IMR-90 (cell line): ENCODE measurements at regions not wholly inside any gene's neighbourhood (a gene's known extent, or its start where the extent isn't known, plus 50 kb on each side); places are given as distances from the start of the nearest gene placed in this dataset.

Source experiments
- ATAC-seq: fragments of 200-7000 bp; cut with Tn5 transposase; 2 replicates; pipeline ENCODE4 v1.9.1; 2020; ENCODE audit warnings: low read depth, mild to moderate bottlenecking, moderate library complexity
- BruUV-seq: library from RNA; stranded (reverse); fragments of 400-500 nt; replicated peaks from 2 replicates; lab custom pipeline; 2021; lab: Mats Ljungman, UMichigan
- CTCF ChIA-PET: fragments of 300-600 bp; formaldehyde crosslinking; extraction: SDS; loops from one replicate; lab custom pipeline; 2021; ENCODE audit warnings: antibody characterized with exemption; lab: Yijun Ruan, JAX
- POLR2A ChIA-PET: fragments of 300-600 bp; sonication (Branson Sonifier 250); formaldehyde crosslinking; loops from one replicate; lab custom pipeline; 2022; ENCODE audit warnings: antibody characterized with exemption; ENCODE audit not compliant: unreplicated experiment; lab: Charles Lee
- DNase-seq: peaks from one replicate; pipeline ENCODE4 v3.0.0; 2013
- H2AFZ ChIP-seq: replicated peaks from 2 replicates; pipeline ENCODE3; 2013; ENCODE audit warnings: low read length, mild to moderate bottlenecking; ENCODE audit not compliant: poor library complexity
- H2AK5ac ChIP-seq: 2 replicates; pipeline ENCODE4 v1.6.1; 2013; ENCODE audit warnings: low read depth, low read length, inconsistent platforms
- H2AK9ac ChIP-seq: replicated peaks from 2 replicates; pipeline ENCODE3; 2013; ENCODE audit warnings: mild to moderate bottlenecking, low read depth, low read length, moderate library complexity; ENCODE audit not compliant: poor library complexity
- H2BK120ac ChIP-seq: 2 replicates; pipeline ENCODE4 v1.6.1; 2013; ENCODE audit warnings: low read depth, low read length, inconsistent platforms
- H2BK15ac ChIP-seq: 3 replicates; pipeline ENCODE4 v1.6.1; 2013; ENCODE audit warnings: low read depth, low read length, inconsistent platforms
- H2BK20ac ChIP-seq: 2 replicates; pipeline ENCODE4 v1.6.1; 2013; ENCODE audit warnings: low read depth, mild to moderate bottlenecking, inconsistent platforms, low read length, moderate library complexity
- H2BK5ac ChIP-seq: 2 replicates; pipeline ENCODE4 v1.6.1; 2013; ENCODE audit warnings: mild to moderate bottlenecking, low read depth, low read length, inconsistent platforms; ENCODE audit not compliant: poor library complexity, severe bottlenecking
- H3K14ac ChIP-seq: replicated peaks from 2 replicates; pipeline ENCODE4 v1.6.1; 2013; ENCODE audit warnings: low read depth, low read length, inconsistent platforms
- H3K18ac ChIP-seq: 2 replicates; pipeline ENCODE4 v1.6.1; 2013; ENCODE audit warnings: low read depth, low read length, control low read depth
- H3K23ac ChIP-seq: 2 replicates; pipeline ENCODE4 v1.6.1; 2013; ENCODE audit warnings: low read depth, low read length, inconsistent platforms
- H3K27ac ChIP-seq: 2 replicates; pipeline ENCODE4 v1.5.1; 2013; ENCODE audit warnings: mild to moderate bottlenecking, control low read depth, low read length; ENCODE audit not compliant: insufficient read depth
- H3K27me3 ChIP-seq: 2 replicates; pipeline ENCODE4 v1.6.1; 2013; ENCODE audit warnings: low read length; ENCODE audit not compliant: control insufficient read depth, insufficient read depth
- H3K36me3 ChIP-seq: 2 replicates; pipeline ENCODE4 v1.6.1; 2013; ENCODE audit warnings: low read length, mixed read lengths; ENCODE audit not compliant: control insufficient read depth, insufficient read depth
- H3K4ac ChIP-seq: 2 replicates; pipeline ENCODE4 v1.6.1; 2013; ENCODE audit warnings: low read depth, low read length, inconsistent platforms
- H3K4me1 ChIP-seq: 2 replicates; pipeline ENCODE4 v1.6.1; 2013; ENCODE audit warnings: low read length, mixed read lengths; ENCODE audit not compliant: control insufficient read depth, insufficient read depth
- H3K4me2 ChIP-seq: 2 replicates; pipeline ENCODE4 v1.6.1; 2013; ENCODE audit warnings: low read depth, mild to moderate bottlenecking, control low read depth, low read length, moderate library complexity
- H3K4me3 ChIP-seq: 2 replicates; pipeline ENCODE4 v1.5.1; 2013; ENCODE audit warnings: low read depth, mild to moderate bottlenecking, control low read depth, low read length, moderate library complexity; ENCODE audit not compliant: insufficient read depth
- H3K56ac ChIP-seq: 2 replicates; pipeline ENCODE4 v1.6.1; 2013; ENCODE audit warnings: low read length, inconsistent platforms; ENCODE audit not compliant: insufficient read depth; ENCODE audit errors: extremely low read depth
- H3K79me1 ChIP-seq, 2 experiments: 2 replicates each; pipeline ENCODE4 v1.6.1; 2013; ENCODE audit warnings: low read length in 2 of 2, inconsistent platforms in 1 of 2, low read depth in 1 of 2
- H3K9ac ChIP-seq: 2 replicates; pipeline ENCODE4 v1.6.1; 2013; ENCODE audit warnings: low read depth, low read length, control low read depth
- H3K9me1 ChIP-seq: 2 replicates; pipeline ENCODE4 v1.6.1; 2013; ENCODE audit warnings: low read length, inconsistent platforms; ENCODE audit not compliant: insufficient read depth
- H3K9me3 ChIP-seq: 2 replicates; pipeline ENCODE4 v1.6.1; 2013; ENCODE audit warnings: low read length; ENCODE audit not compliant: control insufficient read depth, insufficient read depth
- H4K20me1 ChIP-seq: 2 replicates; pipeline ENCODE4 v1.6.1; 2013; ENCODE audit warnings: low read length, inconsistent platforms; ENCODE audit not compliant: insufficient read depth
- H4K5ac ChIP-seq: 2 replicates; pipeline ENCODE4 v1.6.1; 2013; ENCODE audit warnings: mild to moderate bottlenecking, low read depth, low read length, control low read depth
- H4K8ac ChIP-seq, 2 experiments: 2 replicates each; pipeline ENCODE4 v1.6.1; 2013; ENCODE audit warnings: low read depth in 2 of 2, low read length in 2 of 2, control low read depth in 1 of 2, inconsistent platforms in 1 of 2
- H4K91ac ChIP-seq: 2 replicates; pipeline ENCODE4 v1.6.1; 2013; ENCODE audit warnings: low read depth, low read length, inconsistent platforms; ENCODE audit not compliant: insufficient read depth
- BHLHE40 ChIP-seq: fragments of 150-350 bp; IDR thresholded peaks from 2 replicates; pipeline ENCODE4 v1.6.1; 2016; ENCODE audit warnings: mild to moderate bottlenecking, low read depth, low read length
- RAD21 ChIP-seq: IDR thresholded peaks from 2 replicates; pipeline ENCODE4 v1.6.1; 2012; ENCODE audit warnings: low read length, improper control_type of control experiment
- whole genome bisulfite sequencing, 2 experiments: methylation state at CpG; one replicate each; pipeline versions ENCODE4 v1.1.5 to v1.1.7; 2013; ENCODE audit warnings: missing lambda C conversion rate in 2 of 2; ENCODE audit not compliant: insufficient read length in 1 of 2; ENCODE audit errors: extremely low coverage in 2 of 2; 5-methylcytosine and 5-hydroxymethylcytosine counted together
- dilution Hi-C: fragments of 300-500 bp; cut with HindIII; formaldehyde crosslinking; loops from one replicate; pipeline ENCODE4 v1.14.3; 2018; ENCODE audit warnings: low sequenced_read_pairs; ENCODE audit not compliant: unreplicated experiment
- in situ Hi-C: fragments of 300-500 bp; cut with MboI; formaldehyde crosslinking; loops from 3 replicates; pipeline ENCODE4 v1.14.3; 2019; ENCODE audit warnings: low sequenced_read_pairs, inconsistent platforms, mixed read lengths
- intact Hi-C: fragments of 100-400 bp; cut with micrococcal nuclease; formaldehyde crosslinking; loops from 2 replicates; pipeline ENCODE4 v1.10.0; 2022
- TF ChIP-seq, protein P1 (sequence below): conservative IDR thresholded peaks from 2 replicates; pipeline ENCODE4 v1.5.1; 2012; ENCODE audit warnings: mild to moderate bottlenecking, low read depth, low read length, improper control_type of control experiment

DNA sequence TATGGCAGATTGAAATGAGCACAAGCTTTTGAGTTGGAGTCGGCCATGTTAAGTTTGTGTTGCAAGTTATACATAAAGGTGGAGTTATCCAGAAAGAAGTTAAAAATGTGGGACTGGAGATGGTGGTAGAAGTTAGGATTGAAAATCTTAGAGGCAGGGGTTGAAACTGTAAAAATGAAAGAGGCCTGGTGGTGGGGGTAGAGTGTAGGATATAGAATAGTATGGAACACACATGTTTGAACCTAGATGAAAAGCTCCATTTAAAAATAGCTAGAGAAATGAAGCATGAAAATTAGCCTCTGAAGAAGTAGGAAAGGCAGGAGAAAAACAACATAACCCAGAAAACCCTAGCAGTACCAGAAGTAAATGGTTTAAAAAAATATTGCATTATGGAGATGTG lies 131.8 kb upstream of the ENPEP start:
- no peak overlapping the region for H2BK20ac ChIP-seq
- H3K9me1 ChIP-seq = no peaks in the 10 kb centered on the region
- no peaks in the 10 kb centered on the region for H3K27me3 ChIP-seq
- no peak overlapping the region for H2BK15ac ChIP-seq
- no peaks in the 10 kb centered on the region for H3K79me1 ChIP-seq
- H3K4ac ChIP-seq = no peak overlapping the region
- no CpG with 5 or more reads among the region's 1 CpG for WGBS, 2 experiments
- DNase-seq = no peak
- no peak overlapping the region for H3K18ac ChIP-seq
- no peak overlapping the region for H3K27ac ChIP-seq
- in situ Hi-C loops (no loop called here), dilution Hi-C loops (no loop called here), intact Hi-C loops (loop anchor here (5.0 kb wide), 1 partner anchor 163 kb away; no protein-coding TSS in a partner anchor)
- H2BK5ac ChIP-seq = no peak overlapping the region
- no peak overlapping the region for H2AK9ac ChIP-seq
- H3K9me3 ChIP-seq = no peaks in the 10 kb centered on the region
- H3K23ac ChIP-seq = no peak overlapping the region
- ATAC-seq = no peak
- no peak overlapping the region for H3K9ac ChIP-seq
- H3K4me3 ChIP-seq = no peak overlapping the region
- no peaks in the 10 kb centered on the region for H4K20me1 ChIP-seq
- H3K4me2 ChIP-seq = no peak overlapping the region
- H4K8ac ChIP-seq = no peak overlapping the region
- ChIA-PET CTCF (no interaction called here), POLR2A (no interaction called here)
- BruUV-seq = no TSS peak
- no peak overlapping the region for H2AFZ ChIP-seq
- peak; percentile 34; the same call in 1 of the 2 replicates for TF ChIP-seq RAD21
- no peak for TF ChIP-seq BHLHE40
- TF ChIP-seq, protein P1, sequence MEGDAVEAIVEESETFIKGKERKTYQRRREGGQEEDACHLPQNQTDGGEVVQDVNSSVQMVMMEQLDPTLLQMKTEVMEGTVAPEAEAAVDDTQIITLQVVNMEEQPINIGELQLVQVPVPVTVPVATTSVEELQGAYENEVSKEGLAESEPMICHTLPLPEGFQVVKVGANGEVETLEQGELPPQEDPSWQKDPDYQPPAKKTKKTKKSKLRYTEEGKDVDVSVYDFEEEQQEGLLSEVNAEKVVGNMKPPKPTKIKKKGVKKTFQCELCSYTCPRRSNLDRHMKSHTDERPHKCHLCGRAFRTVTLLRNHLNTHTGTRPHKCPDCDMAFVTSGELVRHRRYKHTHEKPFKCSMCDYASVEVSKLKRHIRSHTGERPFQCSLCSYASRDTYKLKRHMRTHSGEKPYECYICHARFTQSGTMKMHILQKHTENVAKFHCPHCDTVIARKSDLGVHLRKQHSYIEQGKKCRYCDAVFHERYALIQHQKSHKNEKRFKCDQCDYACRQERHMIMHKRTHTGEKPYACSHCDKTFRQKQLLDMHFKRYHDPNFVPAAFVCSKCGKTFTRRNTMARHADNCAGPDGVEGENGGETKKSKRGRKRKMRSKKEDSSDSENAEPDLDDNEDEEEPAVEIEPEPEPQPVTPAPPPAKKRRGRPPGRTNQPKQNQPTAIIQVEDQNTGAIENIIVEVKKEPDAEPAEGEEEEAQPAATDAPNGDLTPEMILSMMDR = peak; percentile 28; the same call in 1 of the 2 replicates
- H2BK120ac ChIP-seq = no peak overlapping the region
- H3K56ac ChIP-seq = no peak overlapping the region
- no peak overlapping the region for H4K5ac ChIP-seq
- no peaks in the 10 kb centered on the region for H3K4me1 ChIP-seq
- H3K14ac ChIP-seq = no peak overlapping the region
- H3K36me3 ChIP-seq = no peaks in the 10 kb centered on the region
- no peak overlapping the region for H2AK5ac ChIP-seq
- H4K91ac ChIP-seq = no peak overlapping the region
